NCI-H446 (cell line): ENCODE measurements at regions not wholly inside any gene's neighbourhood (a gene's known extent, or its start where the extent isn't known, plus 50 kb on each side); places are given as distances from the start of the nearest gene placed in this dataset.

Source experiments
- DNase-seq, 2 experiments: peaks; one replicate each; lab custom pipeline; 2025; lab: John Stamatoyannopoulos, UW

- no peak for DNase-seq
These were observed 53.2 kb upstream of the TFEC start for GRCh38 chr7:116083796-116084195.

- no peak for DNase-seq
These were observed 56.0 kb upstream of the TFEC start for GRCh38 chr7:116086547-116087045.

GRCh38 chr7:116087291-116087690 lies 56.7 kb upstream of the TFEC start:
- DNase-seq, result no peak

DNA sequence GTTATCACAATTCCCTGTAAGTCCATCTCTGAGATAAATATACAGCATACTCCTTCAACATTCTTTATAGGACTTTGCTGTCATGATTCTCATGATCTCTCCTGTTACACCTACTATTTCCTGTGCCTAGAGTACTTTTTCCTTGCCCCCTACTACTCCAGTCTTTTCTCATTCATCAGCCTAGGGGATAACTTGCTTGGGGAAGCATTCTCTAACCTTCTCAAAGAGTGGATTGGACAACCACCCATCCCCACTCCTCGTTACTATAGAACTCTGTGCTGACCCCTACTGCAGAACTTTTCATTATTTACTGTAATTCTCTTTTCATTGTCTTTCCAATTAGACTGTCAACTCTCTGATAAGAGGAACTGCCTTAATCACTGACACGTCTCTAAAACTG lies 57.4 kb upstream of the TFEC start:
- no peak for DNase-seq

DNA sequence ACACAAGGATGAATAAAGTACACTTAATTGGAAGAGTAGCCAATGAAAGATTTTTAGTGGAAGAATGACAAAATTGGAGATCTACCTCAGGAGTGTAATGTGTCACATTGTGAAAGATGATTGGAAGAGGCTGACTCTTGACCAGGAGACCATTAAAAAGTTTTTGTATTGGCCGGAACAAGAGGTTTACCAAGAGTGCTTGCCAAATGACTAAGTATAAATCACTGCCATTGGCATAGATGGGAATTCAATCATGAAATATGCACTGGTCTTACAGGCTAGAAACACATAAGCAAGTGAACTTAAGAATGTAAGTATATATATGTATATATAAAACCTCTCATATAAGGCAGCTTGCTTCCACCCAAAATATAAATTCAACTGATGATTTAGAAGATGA lies 58.7 kb upstream of the TFEC start:
- no peak for DNase-seq

- DNase-seq, result no peak
These were observed 63.1 kb upstream of the TFEC start for GRCh38 chr7:116093516-116094301.

DNA sequence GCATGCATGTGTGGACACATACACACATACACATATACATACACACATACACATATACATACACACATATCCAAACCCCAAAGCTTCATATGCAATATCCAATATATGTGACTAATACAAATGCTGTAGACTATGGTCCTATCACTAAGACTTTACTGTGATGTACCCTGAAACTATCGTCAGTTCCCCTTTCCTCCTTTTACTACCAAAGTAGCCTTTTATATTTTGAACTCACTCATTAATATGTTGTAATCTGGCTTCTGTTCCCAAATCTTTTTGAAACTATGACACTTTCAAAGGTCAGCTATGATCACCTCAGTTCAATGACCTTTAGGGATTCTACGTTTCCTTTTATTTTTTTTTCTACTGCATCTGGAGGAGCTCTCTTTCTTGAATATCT lies 64.8 kb upstream of the TFEC start:
- no peak for DNase-seq

- no peak for DNase-seq
These were observed 66.9 kb upstream of the TFEC start for GRCh38 chr7:116097365-116098009.

DNA sequence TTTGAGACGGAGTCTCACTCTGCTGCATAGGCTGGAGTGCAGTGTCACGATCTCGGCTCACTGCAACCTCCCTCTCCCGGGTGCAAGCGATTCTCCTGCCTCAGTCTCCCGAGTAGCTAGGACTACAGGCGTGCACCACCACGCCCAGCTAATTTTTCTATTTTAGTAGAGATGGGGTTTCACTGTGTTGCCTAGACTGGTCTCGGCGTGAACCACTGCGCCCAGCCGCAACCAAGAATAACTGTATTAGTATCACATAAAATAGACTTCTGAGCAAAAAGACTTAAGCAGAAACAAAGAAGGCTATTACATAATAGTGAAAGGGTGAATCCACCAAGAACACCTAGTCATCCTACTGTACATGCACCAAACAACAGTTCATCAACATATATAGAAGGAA lies 67.6 kb upstream of the TFEC start:
- DNase-seq, result no peak

DNA sequence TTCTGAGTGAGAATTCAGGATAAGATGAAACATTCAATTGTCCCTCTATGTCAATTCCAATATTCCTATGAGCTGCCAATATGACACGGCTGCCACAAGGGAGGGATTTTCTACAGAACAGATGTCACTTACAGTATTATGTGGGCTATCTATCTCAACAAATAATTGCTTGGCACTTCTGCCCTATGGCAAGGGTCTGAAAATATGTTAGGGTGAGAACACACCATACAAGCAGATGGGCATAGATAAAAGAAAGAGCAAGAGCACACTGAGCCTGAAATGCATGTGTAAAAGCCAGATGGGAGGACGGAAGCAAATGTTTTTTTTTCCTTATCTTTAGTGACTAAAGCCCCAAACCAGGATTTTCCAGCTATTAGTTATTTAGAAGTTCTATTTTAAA lies 70.1 kb upstream of the TFEC start:
- DNase-seq, result peak; percentile 44 to 80

DNA sequence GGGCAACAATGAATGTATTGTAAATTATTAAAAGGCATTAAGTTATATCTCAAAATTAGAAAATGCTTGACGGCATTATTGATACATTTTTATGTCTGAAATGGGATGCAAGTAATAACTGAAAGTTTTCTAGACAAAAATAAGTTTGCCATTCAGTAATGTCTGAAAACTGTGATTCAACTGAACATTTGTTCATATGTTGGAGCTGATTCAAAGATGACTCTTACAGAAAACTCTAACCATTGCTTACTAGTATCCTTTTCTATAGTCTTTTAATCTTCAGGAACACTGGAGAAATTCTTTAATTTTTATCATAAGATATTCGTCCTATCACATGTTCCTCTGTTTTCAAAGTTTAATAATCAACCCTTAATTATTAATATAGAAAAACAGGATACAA lies 71.1 kb upstream of the TFEC start:
- DNase-seq, result no peak

- no peak for DNase-seq
These were observed 80.9 kb upstream of the TFEC start for GRCh38 chr7:116111475-116111874.

GRCh38 chr7:116113310-116113709 lies 82.7 kb upstream of the TFEC start:
- no peak for DNase-seq

- DNase-seq, result no peak
These were observed 89.5 kb upstream of the TES start for GRCh38 chr7:116120839-116121238.

GRCh38 chr7:116122972-116123595 lies 87.3 kb upstream of the TES start:
- DNase-seq, result peak in 1 of 2 experiments; percentile 52

DNA sequence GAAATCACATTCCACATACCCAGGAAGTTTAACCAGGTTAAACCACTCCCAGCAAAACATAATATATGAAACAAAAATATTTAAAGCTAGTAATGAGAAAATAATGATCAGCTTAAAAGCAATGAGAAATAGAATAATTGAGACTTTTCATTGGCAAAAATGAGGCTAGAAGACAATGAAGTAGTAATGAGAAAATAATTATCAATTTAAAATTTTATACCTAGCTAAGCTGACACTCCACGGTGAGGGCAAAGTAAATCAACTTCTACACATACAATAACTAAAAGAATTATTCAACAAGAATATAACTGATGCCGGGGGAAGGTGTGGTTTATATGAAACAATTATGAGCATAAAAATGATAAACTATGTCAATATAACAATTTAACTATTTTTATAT lies 82.2 kb upstream of the TES start:
- no peak for DNase-seq

DNA sequence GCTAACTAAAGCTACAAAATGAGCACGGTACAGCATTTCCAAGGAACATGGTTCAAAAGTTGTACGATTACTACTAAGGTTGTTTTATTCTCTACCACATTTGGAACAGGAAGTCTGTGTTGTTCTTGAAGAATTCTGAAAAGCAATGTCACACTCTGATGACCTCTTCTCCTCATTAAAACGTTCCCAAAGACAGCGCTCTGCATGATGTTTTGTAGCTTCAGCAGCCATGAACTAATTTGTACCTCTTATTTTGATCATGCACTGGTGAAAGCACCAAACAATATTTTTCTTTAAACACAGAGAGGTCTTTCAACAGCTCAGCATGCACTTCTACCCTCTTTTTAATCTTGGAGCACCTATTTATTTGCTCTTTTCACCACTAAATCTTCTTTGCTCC lies 75.0 kb upstream of the TES start:
- DNase-seq, result no peak

GRCh38 chr7:116138202-116138801 lies 72.0 kb upstream of the TES start:
- DNase-seq, result peak; percentile 47 to 50

- no peak for DNase-seq
These were observed 71.3 kb upstream of the TES start for GRCh38 chr7:116139007-116139406.

DNA sequence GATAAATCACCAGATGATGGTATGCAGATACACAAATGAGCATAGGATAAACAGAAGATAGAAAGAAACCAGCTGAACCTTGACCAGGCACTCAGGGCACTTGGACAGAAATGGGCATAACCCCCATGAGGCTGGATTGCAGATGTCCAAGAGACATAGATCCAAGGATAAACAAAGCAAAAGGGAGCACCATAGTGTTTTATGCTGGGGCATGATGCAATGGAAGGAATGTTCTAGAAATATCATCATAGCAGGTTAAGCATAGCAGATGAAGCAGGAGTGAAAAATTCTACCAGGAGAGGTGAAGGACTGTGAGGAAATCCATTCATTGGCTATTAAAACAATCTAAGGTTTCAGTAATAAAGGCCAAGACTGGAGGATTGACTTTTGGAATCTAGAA lies 70.5 kb upstream of the TES start:
- DNase-seq, result no peak

DNA sequence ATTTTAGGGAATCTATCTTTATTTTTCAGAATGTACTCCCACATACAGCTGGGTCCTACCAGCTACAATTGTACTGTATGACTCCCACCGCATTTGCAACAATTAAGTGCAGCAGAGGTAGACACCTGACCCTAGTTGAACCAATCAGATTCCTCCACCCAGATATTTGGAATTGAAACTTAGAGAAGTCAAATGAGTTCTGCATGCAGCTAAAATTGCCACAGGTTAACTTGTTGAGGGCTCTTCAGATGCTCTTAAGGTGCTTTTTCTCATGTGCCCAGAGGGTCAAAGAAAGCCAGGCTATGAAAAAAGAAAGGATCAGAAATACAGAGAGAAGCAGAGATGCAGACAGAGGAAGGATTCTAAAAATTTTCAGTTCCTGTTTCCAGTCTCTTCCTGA lies 68.0 kb upstream of the TES start:
- DNase-seq, result no peak

GRCh38 chr7:116142850-116143249 lies 67.5 kb upstream of the TES start:
- no peak for DNase-seq
